HepG2 (cell line): ENCODE measurements at regions not wholly inside any gene's neighbourhood (a gene's known extent, or its start where the extent isn't known, plus 50 kb on each side); places are given as distances from the start of the nearest gene placed in this dataset.

ENCODE experiments used
- ATAC-seq: fragments of 200-7000 bp; cut with Tn5 transposase; 3 replicates; pipeline ENCODE4 v1.9.1; 2020; ENCODE audit warnings: mild to moderate bottlenecking, moderate library complexity
- BruUV-seq: library from RNA; stranded (reverse); fragments of 400-500 nt; replicated peaks from 2 replicates; lab custom pipeline; 2021; lab: Mats Ljungman, UMichigan
- CTCF ChIA-PET: fragments of 300-600 bp; formaldehyde crosslinking; extraction: SDS; loops from one replicate; lab custom pipeline; 2021; ENCODE audit warnings: low total read pairs, inconsistent platforms, low intra/inter-chr PET ratio; lab: Yijun Ruan, JAX
- POLR2A ChIA-PET: fragments of 350-600 bp; sonication (Branson Sonifier 250); formaldehyde crosslinking; loops from one replicate; lab custom pipeline; 2020; ENCODE audit warnings: antibody characterized with exemption, inconsistent platforms; lab: Yijun Ruan, JAX
- DNase-seq: peaks from one replicate; pipeline ENCODE4 v3.0.0-alpha.2; 2015; ENCODE audit warnings: low spot score
- FAIRE-seq: peaks from 3 replicates; lab custom pipeline; 2011; peaks lifted over from hg19 to GRCh38; lab: Jason Lieb, UNC
- H2AFZ ChIP-seq: one replicate; pipeline ENCODE4 v1.6.1; 2011; ENCODE audit warnings: low read length, inconsistent platforms
- H3K27ac ChIP-seq: fragments of 300-600 bp; 3 replicates; pipeline ENCODE4 v1.8.0; 2011; ENCODE audit warnings: mixed run types, mild to moderate bottlenecking, mixed read lengths, low read length, inconsistent platforms; ENCODE audit not compliant: insufficient read depth; ENCODE audit errors: extremely low read length
- H3K27me3 ChIP-seq, 2 experiments: fragments of 200-600 bp in 1 of 2; 2 replicates in 1 of 2; 3 replicates in 1 of 2; pipeline versions ENCODE4 v1.6.0 to v1.8.0; 2011; ENCODE audit warnings: low read length in 2 of 2, mild to moderate bottlenecking in 2 of 2, moderate library complexity in 2 of 2, inconsistent platforms in 1 of 2; ENCODE audit not compliant: insufficient read depth in 2 of 2, control insufficient read depth in 1 of 2
- H3K36me3 ChIP-seq, 2 experiments: fragments of 200-600 bp in 1 of 2; replicated peaks in 1 of 2; 2 replicates in 1 of 2; 3 replicates in 1 of 2; pipeline versions ENCODE4 v1.5.1 to v1.8.0; 2011; ENCODE audit warnings: low read length in 2 of 2, inconsistent platforms in 1 of 2; ENCODE audit not compliant: insufficient read depth in 2 of 2, control insufficient read depth in 1 of 2
- H3K4me1 ChIP-seq: 2 replicates; pipeline ENCODE4 v1.5.1; 2012; ENCODE audit warnings: low read length, inconsistent platforms; ENCODE audit not compliant: insufficient read depth
- H3K4me2 ChIP-seq: 2 replicates; pipeline ENCODE4 v1.6.0; 2011; ENCODE audit warnings: low read depth, low read length, inconsistent platforms
- H3K4me3 ChIP-seq, 3 experiments: fragments of 200-600 bp in 1 of 3; sonication (generic), shearing (Covaris generic) in 1 of 3; replicated peaks in 1 of 3; 2 replicates each; pipeline ENCODE4 v1.5.1; 2011 to 2016; ENCODE audit warnings: low read length in 3 of 3, inconsistent platforms in 2 of 3, low read depth in 2 of 3, mild to moderate bottlenecking in 2 of 3, control low read depth in 1 of 3, mixed read lengths in 1 of 3; ENCODE audit not compliant: insufficient read depth in 1 of 3
- H3K79me2 ChIP-seq: one replicate; pipeline ENCODE4 v1.6.1; 2011; ENCODE audit warnings: low read length, inconsistent platforms; ENCODE audit not compliant: insufficient read depth
- H3K9ac ChIP-seq: 2 replicates; pipeline ENCODE4 v1.6.0; 2011; ENCODE audit warnings: mild to moderate bottlenecking, low read depth, low read length, inconsistent platforms; ENCODE audit not compliant: insufficient read depth
- H3K9me3 ChIP-seq: 2 replicates; pipeline ENCODE4 v1.5.1; 2012; ENCODE audit warnings: mild to moderate bottlenecking, low read length
- H4K20me1 ChIP-seq: 2 replicates; pipeline ENCODE4 v1.6.0; 2011; ENCODE audit warnings: inconsistent platforms, mild to moderate bottlenecking, low read length, moderate library complexity; ENCODE audit not compliant: insufficient read depth
- CEBPB ChIP-seq: IDR thresholded peaks from 2 replicates; pipeline ENCODE4 v1.6.1; 2011; ENCODE audit warnings: low read depth, low read length, improper control_type of control experiment, borderline replicate concordance
- MAFF ChIP-seq: IDR thresholded peaks from 2 replicates; pipeline ENCODE4 v1.6.1; 2011; ENCODE audit warnings: low read depth, low read length, improper control_type of control experiment
- MAFK ChIP-seq, 2 experiments: IDR thresholded peaks in 1 of 2; conservative IDR thresholded peaks in 1 of 2; 2 replicates each; pipeline ENCODE4 v1.6.1; 2011; ENCODE audit warnings: improper control_type of control experiment in 2 of 2, low read length in 2 of 2
- NFE2L2 ChIP-seq: fragments of 150-350 bp; IDR thresholded peaks from 2 replicates; pipeline ENCODE4 v1.6.1; 2014; ENCODE audit warnings: low read length
- ZNF10 ChIP-seq: sonication (generic); formaldehyde crosslinking; IDR thresholded peaks from 2 replicates; pipeline ENCODE4 v1.4.0; 2020; ENCODE audit warnings: mild to moderate bottlenecking, low read depth, missing genetic modification reagents, borderline replicate concordance
- ZNF121 ChIP-seq: sonication (generic); formaldehyde crosslinking; IDR thresholded peaks from 2 replicates; pipeline ENCODE4 v1.5.0; 2020; ENCODE audit warnings: mild to moderate bottlenecking, missing genetic modification reagents
- ZSCAN31 ChIP-seq: sonication (generic); formaldehyde crosslinking; IDR thresholded peaks from 2 replicates; pipeline ENCODE4 v1.5.0; 2020; ENCODE audit warnings: low read depth, mild to moderate bottlenecking, missing genetic modification reagents
- WGBS: methylation state at CpG from one replicate; pipeline ENCODE4 v1.1.6; 2017; ENCODE audit warnings: low lambda C conversion rate; 5-methylcytosine and 5-hydroxymethylcytosine counted together
- in situ Hi-C: cut with HindIII; loops from 2 replicates; pipeline ENCODE4 v1.10.0; 2017; ENCODE audit warnings: low pct_unique_long_range_greater_than_20kb; ENCODE audit not compliant: extremely low pct_ligation_motif_present
- intact Hi-C: fragments of 100-400 bp; cut with micrococcal nuclease; formaldehyde crosslinking; loops from one replicate; pipeline ENCODE4 v1.10.0; 2022; ENCODE audit not compliant: unreplicated experiment

DNA sequence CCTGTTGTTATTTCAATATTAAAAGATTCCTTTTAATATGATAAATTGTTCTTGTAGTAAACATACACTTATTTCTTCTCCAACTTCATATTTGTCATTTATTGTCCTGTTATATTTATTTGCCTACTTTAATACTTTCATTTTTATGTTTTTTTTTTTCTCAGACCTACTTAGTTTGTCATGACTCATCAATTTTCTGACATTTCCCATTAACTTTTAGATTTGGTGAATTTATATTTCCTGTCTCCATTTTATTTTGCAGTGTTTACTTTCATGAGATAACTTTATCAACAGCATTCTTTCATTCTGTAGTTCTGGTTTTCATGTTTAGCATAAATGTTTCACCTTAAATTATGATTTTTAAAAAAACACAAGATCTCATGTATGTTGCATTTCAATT is 788.7 kb downstream of the EFNA5 start:
- CTCF ChIA-PET = no interaction called here
- ATAC-seq = no peak
- Histone ChIP-seq H3K27me3 (no peaks in the 10 kb centered on the region), H3K4me2 (no peak overlapping the region), H3K4me1 (no peaks in the 10 kb centered on the region), H2AFZ (no peak overlapping the region), H3K79me2 (no peaks in the 10 kb centered on the region), H3K36me3 (no peaks in the 10 kb centered on the region), H3K9me3 (no peaks in the 10 kb centered on the region), H3K9ac (no peak overlapping the region), H3K4me3 (no peak overlapping the region), H4K20me1 (no peaks in the 10 kb centered on the region), H3K27ac (no peak overlapping the region)
- intact Hi-C loops = no loop called here
- no peak for FAIRE-seq
- in situ Hi-C loops = no loop called here
- peak; percentile 85 to 90 for TF ChIP-seq MAFK (conservative IDR thresholded peaks at IDR 0.05 in 1 of 2, IDR thresholded peaks at IDR 0.05 in 1 of 2; ENCODE audit: low read length in 2 of 2)
- peak; percentile 68; the same call in 1 of the 2 replicates for TF ChIP-seq NFE2L2
- TF ChIP-seq MAFF = peak; percentile 84
- no peak for TF ChIP-seq ZNF121 (CRISPR knock-in tag)
- POLR2A ChIA-PET = no interaction called here
- DNase-seq = no peak
- no TSS peak for BruUV-seq

DNA sequence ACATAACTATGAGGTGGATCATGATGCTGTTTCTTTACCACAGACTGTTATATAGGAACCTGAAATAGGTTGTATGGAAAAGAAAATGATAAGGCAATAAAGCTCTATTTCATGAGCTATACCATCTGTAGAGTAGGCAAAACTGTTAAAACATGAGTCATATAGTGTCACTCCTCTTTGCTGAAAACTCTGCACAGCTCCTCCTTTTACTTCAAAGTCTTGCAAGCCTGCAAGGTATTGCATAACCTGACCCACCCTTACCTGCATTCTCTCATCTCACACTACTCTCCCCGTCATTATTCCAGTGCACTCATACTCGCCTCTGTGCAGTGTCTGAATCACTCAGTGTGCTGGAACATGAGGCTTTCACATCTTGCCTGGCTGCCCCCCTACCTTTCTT is 790.1 kb downstream of the EFNA5 start:
- no peak overlapping the region for H3K27ac ChIP-seq
- WGBS = 0% methylated on average over 2 of the region's 2 CpGs
- no peaks in the 10 kb centered on the region for H3K79me2 ChIP-seq
- no peaks in the 10 kb centered on the region for H3K36me3 ChIP-seq
- H3K4me1 ChIP-seq = no peaks in the 10 kb centered on the region
- no peak for ATAC-seq
- no peak overlapping the region for H3K4me2 ChIP-seq
- H3K4me3 ChIP-seq = no peak overlapping the region
- H3K9me3 ChIP-seq = no peaks in the 10 kb centered on the region
- TF ChIP-seq ZNF10 (CRISPR knock-in tag) (no peak), ZSCAN31 (CRISPR knock-in tag) (no peak), CEBPB (peak; percentile 45; the same call in 1 of the 2 replicates)
- POLR2A ChIA-PET = no interaction called here
- no TSS peak for BruUV-seq
- DNase-seq = no peak
- H3K27me3 ChIP-seq = no peaks in the 10 kb centered on the region; a peak in 1 of 5 replicates
- H2AFZ ChIP-seq = no peak overlapping the region
- in situ Hi-C loops = no loop called here
- CTCF ChIA-PET = no interaction called here
- no peak for FAIRE-seq
- no peaks in the 10 kb centered on the region for H4K20me1 ChIP-seq
- no peak overlapping the region for H3K9ac ChIP-seq
- intact Hi-C loops = no loop called here
